NCI-H748 (cell line): ENCODE measurements at regions not wholly inside any gene's neighbourhood (a gene's known extent, or its start where the extent isn't known, plus 50 kb on each side); places are given as distances from the start of the nearest gene placed in this dataset.

ENCODE experiments used
- DNase-seq: peaks from one replicate; lab custom pipeline; 2025; ENCODE audit not compliant: unreplicated experiment; lab: John Stamatoyannopoulos, UW

DNA sequence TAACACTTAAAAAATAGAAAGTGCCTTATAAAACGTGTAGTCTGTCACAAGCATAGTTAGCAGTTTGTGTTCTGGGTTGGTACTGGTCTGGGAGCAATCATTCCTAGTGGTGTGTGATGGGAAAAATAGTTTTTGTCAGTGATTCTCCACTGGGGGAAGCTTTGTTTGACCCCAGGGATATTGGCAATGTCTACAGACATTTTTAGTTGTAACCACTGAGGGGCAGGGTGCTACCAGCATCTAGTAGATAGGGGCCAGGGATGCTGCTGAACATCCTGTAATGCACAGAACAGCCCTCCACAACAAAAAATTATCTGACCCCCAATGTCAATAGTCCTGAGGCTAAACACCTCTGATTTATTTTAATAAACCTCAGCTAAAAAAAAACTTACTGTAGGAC, 51.6 kb upstream of the CREB5 start:
- peak; percentile 80 for DNase-seq

DNA sequence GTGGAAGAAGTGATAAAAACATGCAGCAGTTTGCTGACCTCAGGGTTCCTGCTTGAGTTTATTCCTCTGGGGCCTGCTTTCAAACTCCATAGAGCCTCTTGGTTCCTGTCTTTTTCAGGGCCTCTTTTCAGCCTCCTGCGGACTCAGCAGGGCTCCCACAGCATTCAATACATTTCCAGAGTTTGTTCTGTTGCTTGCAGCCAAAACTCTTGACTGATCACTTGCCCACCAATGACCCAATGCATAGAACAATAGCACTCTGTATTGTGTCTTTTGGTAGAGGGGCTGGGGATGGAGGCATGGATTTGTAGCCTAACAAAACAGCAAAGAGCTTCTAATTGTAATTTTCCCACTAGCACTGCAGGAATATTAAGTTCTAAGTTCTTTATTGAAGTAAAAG, 50.8 kb upstream of the CREB5 start:
- DNase-seq: peak; percentile 49

DNA sequence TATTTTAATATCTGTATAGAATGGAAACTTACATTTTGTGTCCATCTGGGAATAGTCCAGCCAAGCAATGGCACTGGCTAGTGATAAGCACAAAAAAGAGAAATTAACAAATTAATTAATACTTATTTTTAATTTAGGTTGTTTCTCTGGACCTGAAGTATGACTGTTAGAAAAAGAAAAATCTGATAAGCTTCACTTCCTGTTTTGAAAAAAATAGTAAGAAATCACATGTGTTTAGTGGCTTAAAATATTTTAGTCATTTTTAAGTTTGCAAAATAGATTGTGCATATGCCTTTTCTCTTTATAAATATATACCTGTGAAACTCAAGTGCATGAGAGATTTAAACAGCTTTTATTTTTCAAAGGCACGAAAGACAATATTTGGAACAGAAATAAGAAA, 50.1 kb upstream of the CREB5 start:
- no peak for DNase-seq
